GM18951 (cell line): ENCODE measurements at regions not wholly inside any gene's neighbourhood (a gene's known extent, or its start where the extent isn't known, plus 50 kb on each side); places are given as distances from the start of the nearest gene placed in this dataset.

Experiments
- POLR2A ChIP-seq: IDR thresholded peaks from 4 replicates; pipeline ENCODE4 v1.6.1; 2011; ENCODE audit warnings: mild to moderate bottlenecking; ENCODE audit not compliant: insufficient read length, insufficient read depth; ENCODE audit errors: extremely low read depth
- in situ Hi-C: fragments of 300-500 bp; cut with MboI; formaldehyde crosslinking; loops from one replicate; pipeline ENCODE4 v1.12.0; 2022; ENCODE audit warnings: low sequenced_read_pairs, mixed read lengths, inconsistent platforms; ENCODE audit not compliant: unreplicated experiment

DNA sequence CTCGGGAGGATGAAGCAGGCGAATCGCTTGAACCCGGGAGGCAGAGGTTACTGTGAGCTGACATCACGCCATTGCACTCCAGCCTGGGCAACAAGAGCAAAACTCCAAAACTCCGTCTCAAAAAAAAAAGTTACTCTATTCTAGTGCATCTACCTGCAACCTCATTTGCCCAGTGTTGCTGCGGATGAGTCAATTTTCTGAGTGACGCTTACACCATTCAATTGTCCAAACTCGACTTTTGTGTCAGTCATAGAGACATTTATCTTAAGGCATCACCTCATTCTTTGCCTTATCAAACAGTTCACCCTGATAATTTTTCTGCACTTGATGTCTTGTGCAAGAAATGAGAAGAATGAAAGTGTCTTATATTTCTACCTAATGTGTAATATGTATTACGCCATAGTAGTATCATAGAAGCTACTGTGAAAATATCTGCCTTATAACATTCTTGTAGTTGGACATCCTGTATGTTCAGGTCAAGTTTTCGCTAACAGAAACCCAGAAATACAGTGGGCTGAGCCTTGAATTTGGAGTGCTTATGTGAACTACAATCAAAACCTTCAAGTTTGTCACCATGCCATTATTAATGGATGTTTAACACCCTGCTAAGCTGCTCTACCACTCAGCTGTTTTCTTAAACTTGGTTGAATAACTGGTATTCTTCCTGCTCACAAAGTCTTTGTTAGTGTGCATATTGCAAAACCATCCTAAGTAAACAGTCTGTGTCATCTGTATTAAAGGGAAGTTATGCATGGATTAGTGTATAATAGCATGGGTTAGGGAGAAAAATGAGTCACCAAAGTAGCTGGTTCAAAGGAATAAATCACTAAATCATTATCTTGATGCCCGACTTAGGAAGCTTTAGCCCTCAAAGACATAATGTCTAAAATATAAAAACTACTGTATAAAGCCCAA, 531.0 kb upstream of the NR2F2 start:
- in situ Hi-C loops: no loop called here
- no peak for TF ChIP-seq POLR2A

DNA sequence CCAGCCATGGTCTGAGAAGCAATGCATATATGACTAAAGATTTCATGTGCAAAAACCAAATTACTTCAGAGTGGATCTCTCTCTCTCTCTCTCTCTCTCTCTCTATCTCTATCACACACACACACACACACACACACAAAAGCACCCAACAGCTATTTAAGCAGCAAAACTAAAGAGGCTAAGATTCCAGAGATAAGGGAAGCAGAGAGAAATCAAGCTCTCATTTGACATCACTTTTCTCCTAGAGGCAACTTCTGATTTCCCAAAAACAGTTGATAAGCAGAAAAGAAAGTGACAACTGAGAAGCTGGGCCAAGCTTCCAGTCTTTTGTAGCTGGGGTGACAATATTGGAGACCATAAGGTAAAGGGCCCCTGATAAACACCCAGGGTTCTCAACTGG, 526.0 kb upstream of the NR2F2 start:
- in situ Hi-C loops: no loop called here
- TF ChIP-seq POLR2A: no peak

DNA sequence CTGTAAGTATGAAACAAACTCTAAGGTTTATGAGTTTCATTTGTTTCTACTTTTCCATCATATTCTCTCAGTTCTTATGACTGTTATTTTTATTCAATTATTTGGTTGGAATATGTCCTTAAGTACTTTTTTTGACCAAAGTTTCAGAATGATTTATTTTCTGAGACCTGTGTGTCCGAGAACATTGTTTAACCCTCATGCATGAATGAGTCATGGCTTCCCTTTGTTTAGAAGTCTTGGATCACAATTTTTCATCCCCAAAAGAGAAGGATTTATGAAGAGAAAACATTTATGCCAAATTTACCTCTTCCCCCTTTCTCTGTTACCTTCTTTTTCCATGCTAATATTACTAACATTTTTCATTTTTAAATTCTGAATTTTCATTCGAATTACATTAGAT, 518.0 kb upstream of the NR2F2 start:
- no peak for TF ChIP-seq POLR2A

DNA sequence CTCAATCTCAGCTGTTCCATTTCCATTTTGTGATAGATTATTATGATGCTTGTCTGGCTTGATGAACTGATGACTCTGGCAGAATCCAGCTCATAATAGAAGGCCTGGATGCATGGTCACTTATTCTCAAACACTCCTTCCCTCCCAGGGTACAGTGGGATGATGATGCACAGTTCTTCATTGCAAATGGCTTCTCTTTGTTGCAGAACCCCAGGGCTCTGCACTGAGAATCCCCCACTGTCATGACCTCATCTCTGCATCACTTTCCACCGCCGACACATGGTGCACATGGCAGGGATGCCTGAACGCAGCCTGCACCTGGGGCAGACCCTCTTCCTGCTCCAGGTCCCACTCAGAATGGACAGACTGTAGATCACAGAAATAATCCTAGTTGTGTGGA, 515.6 kb upstream of the NR2F2 start:
- in situ Hi-C loops: no loop called here
- no peak for TF ChIP-seq POLR2A

More for the DNA sequence above, 518.0 kb upstream of the NR2F2 start:
- in situ Hi-C loops: no loop called here

GRCh38 chr15:95816591-95816990, 513.9 kb upstream of the NR2F2 start:
- TF ChIP-seq POLR2A: no peak
- in situ Hi-C loops: no loop called here

GRCh38 chr15:95822961-95823360, 507.5 kb upstream of the NR2F2 start:
- TF ChIP-seq POLR2A: no peak
- in situ Hi-C loops: no loop called here

- TF ChIP-seq POLR2A: no peak
- in situ Hi-C loops: no loop called here
Measured at GRCh38 chr15:95825208-95825607, 505.3 kb upstream of the NR2F2 start.

GRCh38 chr15:95825671-95826411, 504.7 kb upstream of the NR2F2 start:
- in situ Hi-C loops: no loop called here
- TF ChIP-seq POLR2A: no peak

DNA sequence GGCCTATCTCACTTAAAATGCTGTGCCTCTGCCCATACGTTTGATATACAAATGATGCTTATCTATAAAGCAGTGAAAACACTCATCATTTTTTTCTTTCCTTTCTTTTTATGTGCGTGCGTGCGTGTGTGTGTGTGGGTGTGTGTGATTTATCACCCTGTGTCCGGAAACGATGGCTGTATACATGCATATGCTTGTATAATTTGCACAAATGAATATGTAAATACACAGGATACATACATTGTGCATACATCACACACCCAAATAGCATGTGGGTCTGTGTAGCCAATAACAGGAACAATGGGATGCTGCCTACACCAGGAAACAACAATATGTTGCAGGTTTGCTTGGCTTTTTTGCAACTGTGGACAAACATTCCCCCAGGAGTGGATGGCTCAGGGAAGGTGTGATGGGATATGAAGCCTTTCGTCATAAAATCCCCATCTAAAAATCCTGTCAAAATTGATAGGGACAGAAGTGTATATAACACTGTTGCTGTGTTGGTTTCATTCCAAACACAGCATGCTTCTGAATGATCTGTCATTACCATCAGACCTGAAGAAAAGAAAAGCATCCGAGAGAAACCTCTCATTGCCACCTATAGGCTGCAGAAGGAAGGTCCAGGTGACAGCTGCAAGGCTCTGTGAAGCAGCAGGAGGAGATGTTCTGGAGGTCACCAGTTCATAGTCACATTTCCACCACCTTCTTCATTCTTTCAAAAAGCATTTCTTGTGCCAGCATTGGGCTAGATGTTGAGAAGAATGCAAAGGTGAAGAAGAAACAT, 503.9 kb upstream of the NR2F2 start:
- no peak for TF ChIP-seq POLR2A
- in situ Hi-C loops: no loop called here

GRCh38 chr15:95829062-95829461, 501.4 kb upstream of the NR2F2 start:
- no peak for TF ChIP-seq POLR2A
- in situ Hi-C loops: no loop called here

DNA sequence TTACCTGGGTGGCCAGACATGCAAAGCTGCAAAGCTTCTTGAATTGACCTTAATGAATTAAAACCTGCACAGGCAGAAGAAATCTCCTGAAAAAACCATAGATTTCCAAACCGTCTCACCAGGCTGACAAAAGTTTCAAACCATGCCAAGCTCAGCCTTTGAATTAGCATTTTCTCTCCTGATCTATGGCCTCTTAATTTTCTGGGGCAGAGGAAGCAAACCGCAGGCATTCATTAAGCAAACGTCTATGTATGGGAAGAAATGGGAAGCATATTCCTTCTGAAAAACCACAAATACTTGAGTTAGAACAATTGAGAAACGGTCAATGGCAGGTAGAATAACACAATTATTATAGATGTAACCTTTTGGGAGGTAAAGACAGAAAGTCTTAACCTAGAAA, 500.2 kb upstream of the NR2F2 start:
- no peak for TF ChIP-seq POLR2A
- in situ Hi-C loops: no loop called here

GRCh38 chr15:95832668-95833067, 497.8 kb upstream of the NR2F2 start:
- in situ Hi-C loops: no loop called here
- TF ChIP-seq POLR2A: no peak
